ENCODE measurements at regions not wholly inside any gene's neighbourhood (a gene's known extent, or its start where the extent isn't known, plus 50 kb on each side); places are given as distances from the start of the nearest gene placed in this dataset.

DNA sequence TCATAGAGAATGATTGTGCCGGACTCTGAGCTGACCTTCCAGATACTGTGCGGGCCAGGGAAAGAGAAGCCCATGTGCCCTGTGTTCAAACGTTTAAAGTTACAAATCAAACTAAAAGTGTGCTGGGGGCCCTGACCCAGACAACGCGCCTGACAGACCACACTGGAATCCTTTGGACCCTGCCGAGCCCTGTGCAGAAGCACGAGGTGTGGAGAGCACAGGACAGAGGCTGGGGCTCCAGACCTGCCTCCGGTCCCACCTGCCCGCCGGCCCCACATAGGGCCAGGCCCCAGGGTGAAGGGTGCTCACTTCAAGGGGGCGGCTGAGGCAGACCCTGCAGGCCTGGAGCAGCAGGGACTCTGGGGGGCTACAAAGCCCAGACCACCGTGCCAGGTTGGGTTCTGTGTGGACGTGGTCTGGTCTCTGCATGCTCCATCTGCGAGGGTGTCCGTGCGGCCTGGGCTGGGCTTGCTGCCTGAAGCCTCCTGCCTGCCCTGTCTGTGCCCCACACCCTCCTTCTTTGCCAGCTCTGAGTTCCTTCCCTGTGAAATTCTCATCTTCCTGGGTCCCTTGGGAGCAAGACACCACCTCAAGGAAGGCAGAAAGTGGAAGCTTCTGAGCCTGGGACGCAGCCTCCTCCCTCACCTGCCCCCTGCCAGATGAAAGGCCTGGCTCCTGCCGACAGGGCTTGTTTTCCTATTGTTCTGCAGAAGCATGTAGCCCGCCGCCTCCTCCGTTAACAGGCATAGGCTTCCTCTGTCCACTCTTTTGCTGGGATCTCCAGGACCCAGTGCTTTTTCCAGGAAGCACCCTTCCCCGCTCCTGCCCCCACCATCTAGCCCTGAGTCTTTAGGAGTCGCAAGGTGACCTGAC lies 186.2 kb downstream of the ERMARD start:
- no peak for DNase-seq (ENCODE audit: extremely low read depth in 1 of 2, low read depth in 1 of 2)

DNA sequence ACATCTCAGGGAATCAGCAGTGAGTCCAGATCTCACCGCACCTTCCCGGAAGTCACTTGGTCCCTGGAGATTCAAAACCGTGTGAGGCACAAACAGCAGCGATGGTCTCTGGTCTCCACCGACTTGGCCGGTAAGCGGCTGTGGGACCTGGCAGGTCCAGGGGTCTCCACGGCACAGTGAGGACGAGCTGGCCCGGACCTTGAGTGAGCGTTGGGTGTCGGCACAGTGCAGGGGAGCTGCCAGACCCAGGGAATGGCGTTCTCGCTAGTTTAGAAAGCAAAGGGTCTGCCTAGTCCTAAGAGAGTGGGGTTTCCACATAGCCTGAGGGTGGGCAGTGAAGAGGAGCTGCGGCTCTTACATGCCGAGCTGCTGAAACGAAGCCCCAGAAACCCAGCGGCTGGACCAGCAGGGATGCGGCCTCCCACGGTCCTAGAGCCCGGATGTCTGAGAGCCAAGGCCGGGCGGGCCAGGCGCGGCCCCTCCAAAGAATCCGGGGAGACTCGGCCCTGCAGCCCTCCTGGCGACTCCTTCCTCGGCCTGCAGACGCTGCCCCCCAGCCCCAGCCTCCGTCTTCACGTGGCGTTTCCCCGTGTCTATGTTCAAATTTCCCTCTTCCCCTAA lies 185.0 kb downstream of the ERMARD start:
- no peak for DNase-seq (ENCODE audit: extremely low read depth in 1 of 2, low read depth in 1 of 2)

DNA sequence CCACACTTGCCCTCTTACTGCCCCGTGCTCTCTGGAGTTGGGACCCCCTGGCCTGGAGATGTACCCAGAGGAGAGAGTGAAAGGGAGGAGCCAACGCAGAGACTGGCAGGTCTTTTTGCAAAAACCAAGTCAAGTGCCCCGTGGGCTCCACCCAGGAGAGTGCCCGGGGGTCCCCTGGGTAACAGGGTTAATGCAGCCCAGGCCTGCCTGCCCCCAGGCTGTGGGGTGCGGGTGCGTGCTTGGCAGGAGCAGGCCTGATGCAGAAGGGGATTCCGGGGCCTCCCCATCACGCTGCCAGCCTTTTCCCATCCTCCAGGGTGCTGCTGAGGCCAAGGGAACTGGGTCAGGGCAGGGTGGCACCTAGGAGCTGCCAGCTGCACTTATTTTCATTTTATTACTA lies 184.4 kb downstream of the ERMARD start:
- DNase-seq (ENCODE audit: extremely low read depth in 1 of 2, low read depth in 1 of 2), result no peak

DNA sequence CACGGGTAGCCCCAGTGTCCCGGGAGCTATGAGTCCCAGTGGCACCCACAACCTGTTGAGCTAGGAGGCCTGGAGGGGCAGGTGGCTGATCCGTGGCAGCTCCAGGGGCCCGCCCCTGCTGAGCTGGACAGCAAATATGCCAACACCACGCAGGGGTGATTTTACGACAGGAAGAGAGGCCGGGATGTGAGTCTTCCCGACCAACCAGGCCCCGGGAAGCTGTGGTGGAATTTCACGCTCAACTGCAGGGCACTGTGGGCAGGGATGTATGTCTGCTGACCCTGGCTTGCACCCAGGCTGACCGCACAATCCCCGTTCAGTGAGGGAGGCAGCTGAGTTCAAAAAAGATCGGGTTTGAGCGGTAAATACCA lies 183.9 kb downstream of the ERMARD start:
- no peak for DNase-seq (ENCODE audit: extremely low read depth in 1 of 2, low read depth in 1 of 2)

DNA sequence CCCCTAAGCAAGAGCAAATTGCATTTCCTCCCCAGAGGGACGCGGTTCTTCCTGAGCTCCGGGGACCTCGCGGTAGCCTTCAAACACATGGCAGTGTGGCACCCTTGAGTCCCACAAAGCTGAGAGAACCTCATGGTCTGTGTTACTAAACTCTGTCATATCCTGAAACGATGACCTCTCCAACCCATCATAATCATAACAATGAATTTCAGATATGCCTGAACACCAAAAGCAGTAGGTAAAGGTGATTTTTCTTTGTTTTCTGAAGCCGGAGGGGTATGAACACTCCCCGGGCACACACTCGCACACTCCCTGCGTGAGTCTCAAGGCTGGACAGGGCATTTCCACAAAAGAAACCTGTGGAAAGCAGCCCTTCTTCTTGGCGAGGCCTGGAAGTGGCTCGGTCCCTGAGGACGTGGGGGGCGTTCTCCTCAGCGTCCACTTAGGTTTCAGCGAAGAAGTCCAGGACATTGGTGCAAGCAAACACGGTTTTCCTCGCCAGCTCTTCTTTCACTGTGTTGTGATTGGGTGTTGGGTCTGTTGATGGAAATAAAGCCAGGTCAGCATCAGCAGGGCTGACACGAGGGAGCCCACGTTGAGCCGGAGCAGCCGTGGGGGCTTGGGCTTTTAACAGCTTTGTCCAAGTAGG lies 183.4 kb downstream of the ERMARD start:
- no peak for DNase-seq (ENCODE audit: extremely low read depth in 1 of 2, low read depth in 1 of 2)

GRCh38 chr6:169933839-169934698 lies 182.6 kb downstream of the ERMARD start:
- no peak for DNase-seq (ENCODE audit: extremely low read depth in 1 of 2, low read depth in 1 of 2)

DNA sequence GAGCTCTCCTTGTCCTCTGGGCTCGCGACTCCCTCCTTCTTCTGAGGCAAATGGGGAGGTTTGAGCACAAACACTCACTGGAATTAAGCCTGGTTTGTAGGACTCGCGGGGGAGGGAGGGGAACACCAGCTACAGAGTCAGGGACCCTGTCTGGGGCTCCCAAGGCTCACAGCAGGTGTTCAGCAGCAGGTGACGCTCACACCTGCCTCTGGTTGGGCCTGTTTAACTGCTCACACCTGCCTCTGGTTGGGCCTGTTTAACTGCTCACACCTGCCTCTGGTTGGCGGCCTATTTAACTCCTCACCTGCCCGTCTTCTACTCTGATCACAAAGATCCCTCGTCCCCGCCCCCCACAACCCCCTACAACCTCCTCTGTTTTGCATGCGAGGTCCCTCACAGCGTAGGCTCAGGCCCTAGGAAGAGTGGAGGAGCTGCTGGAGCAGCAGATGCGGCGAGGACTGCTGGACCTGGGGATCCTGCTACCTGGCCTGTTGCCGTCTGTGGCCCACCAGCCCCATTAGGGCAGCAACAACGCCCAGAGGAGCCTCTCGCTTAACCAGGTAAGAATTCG lies 181.9 kb downstream of the ERMARD start:
- no peak for DNase-seq (ENCODE audit: extremely low read depth in 1 of 2, low read depth in 1 of 2)

GRCh38 chr6:169932491-169932890 lies 181.1 kb downstream of the ERMARD start:
- no peak for DNase-seq (ENCODE audit: extremely low read depth in 1 of 2, low read depth in 1 of 2)

- no peak for DNase-seq (ENCODE audit: extremely low read depth in 1 of 2, low read depth in 1 of 2)
Observed at GRCh38 chr6:169931261-169931660, 179.8 kb downstream of the ERMARD start.

- DNase-seq (ENCODE audit: extremely low read depth in 1 of 2, low read depth in 1 of 2), result no peak
Observed at GRCh38 chr6:169930799-169931198, 179.4 kb downstream of the ERMARD start.

- DNase-seq (ENCODE audit: extremely low read depth in 1 of 2, low read depth in 1 of 2), result no peak
Observed at GRCh38 chr6:169927711-169928110, 176.3 kb downstream of the ERMARD start.

GRCh38 chr6:169926617-169927417 lies 175.4 kb downstream of the ERMARD start:
- no peak for DNase-seq (ENCODE audit: extremely low read depth in 1 of 2, low read depth in 1 of 2)

GRCh38 chr6:169923468-169924464 lies 172.3 kb downstream of the ERMARD start:
- DNase-seq (ENCODE audit: extremely low read depth in 1 of 2, low read depth in 1 of 2), result no peak

DNA sequence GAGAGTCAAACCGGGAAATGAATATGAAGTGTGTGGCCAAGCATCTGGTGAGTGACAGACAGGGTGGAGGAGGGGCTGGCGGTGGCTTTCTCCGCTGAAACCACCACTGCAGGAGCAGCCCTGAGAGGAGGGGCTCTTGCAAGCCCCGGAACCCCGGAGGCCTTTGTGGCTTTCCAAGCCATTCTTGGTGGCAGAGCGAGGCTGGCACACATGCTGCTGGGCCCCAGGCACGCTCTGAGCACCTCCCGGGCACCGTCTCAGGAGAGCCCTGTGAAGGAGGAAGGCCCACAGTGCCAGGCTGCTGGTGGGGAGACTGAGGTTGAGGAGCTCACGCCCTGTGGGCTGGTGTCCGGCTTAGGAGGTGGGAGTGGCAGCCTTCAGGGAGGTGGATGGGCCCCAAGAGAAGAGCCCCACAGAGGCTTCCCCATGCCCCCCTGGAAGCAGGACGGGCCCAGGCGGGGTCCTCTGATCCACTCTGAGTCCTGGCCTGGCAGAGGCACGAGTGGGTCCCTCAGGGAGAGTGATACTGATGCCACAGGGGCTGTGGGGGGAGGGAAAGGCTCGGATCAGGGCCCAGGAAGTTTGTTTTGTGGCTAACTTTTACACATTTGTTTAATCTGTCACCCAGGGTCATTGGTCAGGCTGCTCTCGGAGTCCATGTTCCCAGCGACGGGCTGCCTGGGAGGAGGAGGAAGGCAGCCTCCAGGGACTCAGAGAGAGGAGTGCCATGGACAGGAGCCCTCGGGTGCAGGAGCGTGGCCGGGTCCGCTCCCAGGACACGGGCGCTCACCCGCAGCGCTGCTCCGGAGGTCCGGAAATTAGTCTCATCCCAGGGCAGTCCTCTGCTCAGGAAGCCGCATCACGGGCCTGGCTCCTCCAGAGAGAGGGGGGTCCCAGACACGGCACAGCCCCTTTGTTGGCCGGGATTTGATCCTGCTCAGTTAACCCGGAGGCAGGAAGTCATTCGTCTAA lies 170.7 kb downstream of the ERMARD start:
- DNase-seq (ENCODE audit: extremely low read depth in 1 of 2, low read depth in 1 of 2), result no peak

DNA sequence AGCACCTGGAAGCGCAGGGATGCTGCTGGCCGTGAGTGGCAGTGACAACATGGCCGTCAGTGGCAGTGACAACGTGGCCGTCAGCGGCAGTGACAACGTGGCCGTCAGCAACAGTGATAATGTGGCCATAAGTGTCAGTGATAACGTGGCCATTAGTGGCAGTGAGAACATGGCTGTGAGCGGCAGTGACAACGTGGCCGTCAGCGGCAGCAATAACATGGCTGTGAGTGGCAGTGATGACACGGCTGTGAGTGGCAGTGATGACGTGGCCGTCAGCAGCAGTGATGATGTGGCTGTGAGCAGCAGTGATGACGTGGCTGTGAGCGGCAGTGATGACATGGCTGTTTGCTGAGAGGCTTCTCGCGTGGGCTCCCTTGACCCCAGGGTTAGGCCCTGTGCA lies 169.8 kb downstream of the ERMARD start:
- no peak for DNase-seq (ENCODE audit: extremely low read depth in 1 of 2, low read depth in 1 of 2)

DNA sequence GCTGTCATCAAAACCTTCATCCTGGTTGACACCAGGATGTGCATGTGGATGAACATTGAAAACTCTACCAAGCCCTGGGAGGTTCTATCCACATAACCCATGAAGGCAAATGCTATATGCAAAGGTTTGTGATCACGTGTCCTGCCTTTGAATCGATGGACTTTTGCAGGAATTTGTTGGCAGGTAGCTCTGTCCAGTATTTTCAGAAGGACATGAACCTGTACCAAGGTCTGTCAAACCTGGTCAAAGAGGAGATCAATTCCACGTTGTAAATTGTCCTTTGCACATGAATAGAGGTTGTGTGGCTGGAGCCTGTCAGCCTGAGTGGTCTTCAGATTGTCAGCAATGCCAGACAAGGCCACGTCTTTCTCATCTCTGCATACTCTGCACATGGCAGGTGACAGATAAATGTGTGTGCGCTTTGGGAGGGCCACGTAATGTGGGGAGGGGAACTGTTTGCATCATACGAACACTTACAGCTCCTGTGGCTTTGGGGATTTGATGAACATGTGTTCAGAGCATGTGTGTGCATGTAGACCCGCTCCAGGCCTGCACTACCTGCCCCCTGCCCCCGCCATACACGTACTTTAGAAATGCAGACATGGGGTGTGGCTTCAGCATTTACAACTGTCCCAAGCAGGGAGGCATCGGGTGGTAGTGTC lies 169.1 kb downstream of the ERMARD start:
- DNase-seq (ENCODE audit: extremely low read depth in 1 of 2, low read depth in 1 of 2), result no peak

GRCh38 chr6:169918954-169919549 lies 167.6 kb downstream of the ERMARD start:
- no peak for DNase-seq (ENCODE audit: extremely low read depth in 1 of 2, low read depth in 1 of 2)

Measured in activated CD8-positive, alpha-beta memory T cell treated with anti-CD3 and anti-CD28 coated beads for 1 hour (primary cell).